ENCODE measurements at regions not wholly inside any gene's neighbourhood (a gene's known extent, or its start where the extent isn't known, plus 50 kb on each side); places are given as distances from the start of the nearest gene placed in this dataset.

GRCh38 chr2:41116106-41116797, 664.4 kb upstream of the SLC8A1 start:
- Histone ChIP-seq H3K9ac (ENCODE audit: low read depth, low read length, poor library complexity) (no peak overlapping the region), H2AK5ac (ENCODE audit: low read depth, low read length) (no peak overlapping the region), H3K14ac (ENCODE audit: low read length) (no peak overlapping the region), H2BK5ac (ENCODE audit: low read length) (no peak overlapping the region), H3K9me3 (replicated peaks in 1 of 2; ENCODE audit: control insufficient read depth in 2 of 2, insufficient read depth in 1 of 2, low read depth in 1 of 2, low read length in 2 of 2) (no peaks in the 10 kb centered on the region), H3K4me1 (ENCODE audit: control insufficient read depth in 2 of 2, insufficient read depth in 1 of 2, low read depth in 1 of 2, low read length in 2 of 2) (no peaks in the 10 kb centered on the region), H4K91ac (ENCODE audit: low read depth, low read length, poor library complexity) (no peak overlapping the region), H2AFZ (ENCODE audit: low read length) (no peak overlapping the region), H3K36me3 (replicated peaks in 1 of 2; ENCODE audit: control insufficient read depth in 2 of 2, insufficient read depth in 2 of 2, low read length in 2 of 2) (no peaks in the 10 kb centered on the region), H3K4me3 (ENCODE audit: low read length in 2 of 2) (no peak overlapping the region), H3K27me3 (ENCODE audit: control insufficient read depth in 3 of 3, insufficient read depth in 3 of 3, low read depth in 1 of 3, low read length in 3 of 3) (no peaks in the 10 kb centered on the region), H3K27ac (replicated peaks; ENCODE audit: low read length) (no peak overlapping the region), H2BK120ac (ENCODE audit: low read depth, low read length) (no peak overlapping the region), H2BK12ac (ENCODE audit: low read length) (no peak overlapping the region), H4K8ac (ENCODE audit: low read depth, low read length) (no peak overlapping the region), H3K18ac (ENCODE audit: low read length) (no peak overlapping the region), H2BK15ac (ENCODE audit: low read length) (no peak overlapping the region), H3K4me2 (ENCODE audit: insufficient read depth, low read length, poor library complexity, severe bottlenecking) (no peak overlapping the region), H3K79me1 (ENCODE audit: low read depth, low read length) (no peaks in the 10 kb centered on the region), H3K23ac (ENCODE audit: low read depth, low read length, poor library complexity) (no peak overlapping the region), H3K4ac (ENCODE audit: low read length) (no peak overlapping the region)
- no CpG with 5 or more reads among the region's 8 CpGs for WGBS, 2 donors (ENCODE audit: extremely low coverage in 2 of 2, insufficient read length in 2 of 2, insufficient replicate concordance in 1 of 2)
- DNase-seq (ENCODE audit: low spot score), result no peak

GRCh38 chr2:41119489-41119888, 667.6 kb upstream of the SLC8A1 start:
- Histone ChIP-seq H3K79me1 (ENCODE audit: low read depth, low read length) (no peaks in the 10 kb centered on the region), H3K4me2 (ENCODE audit: insufficient read depth, low read length, poor library complexity, severe bottlenecking) (no peak overlapping the region), H2BK120ac (ENCODE audit: low read depth, low read length) (no peak overlapping the region), H4K91ac (ENCODE audit: low read depth, low read length, poor library complexity) (no peak overlapping the region), H2AFZ (ENCODE audit: low read length) (no peak overlapping the region), H2BK5ac (ENCODE audit: low read length) (no peak overlapping the region), H2BK12ac (ENCODE audit: low read length) (no peak overlapping the region), H4K8ac (ENCODE audit: low read depth, low read length) (no peak overlapping the region), H3K36me3 (replicated peaks in 1 of 2; ENCODE audit: control insufficient read depth in 2 of 2, insufficient read depth in 2 of 2, low read length in 2 of 2) (no peaks in the 10 kb centered on the region), H3K9me3 (replicated peaks in 1 of 2; ENCODE audit: control insufficient read depth in 2 of 2, insufficient read depth in 1 of 2, low read depth in 1 of 2, low read length in 2 of 2) (no peaks in the 10 kb centered on the region), H3K4me1 (ENCODE audit: control insufficient read depth in 2 of 2, insufficient read depth in 1 of 2, low read depth in 1 of 2, low read length in 2 of 2) (no peaks in the 10 kb centered on the region), H3K27ac (replicated peaks; ENCODE audit: low read length) (no peak overlapping the region), H3K27me3 (ENCODE audit: control insufficient read depth in 3 of 3, insufficient read depth in 3 of 3, low read depth in 1 of 3, low read length in 3 of 3) (no peaks in the 10 kb centered on the region), H3K4ac (ENCODE audit: low read length) (no peak overlapping the region), H3K18ac (ENCODE audit: low read length) (no peak overlapping the region), H2AK5ac (ENCODE audit: low read depth, low read length) (no peak overlapping the region), H3K4me3 (ENCODE audit: low read length in 2 of 2) (no peak overlapping the region), H2BK15ac (ENCODE audit: low read length) (no peak overlapping the region), H3K9ac (ENCODE audit: low read depth, low read length, poor library complexity) (no peak overlapping the region), H3K23ac (ENCODE audit: low read depth, low read length, poor library complexity) (no peak overlapping the region), H3K14ac (ENCODE audit: low read length) (no peak overlapping the region)
- no peak for DNase-seq (ENCODE audit: low spot score)
- no CpG with 5 or more reads among the region's 4 CpGs for WGBS, 2 donors (ENCODE audit: extremely low coverage in 2 of 2, insufficient read length in 2 of 2, insufficient replicate concordance in 1 of 2)

GRCh38 chr2:41123341-41123740, 671.5 kb upstream of the SLC8A1 start:
- no CpG with 5 or more reads among the region's 1 CpG for WGBS, 2 donors (ENCODE audit: extremely low coverage in 2 of 2, insufficient read length in 2 of 2, insufficient replicate concordance in 1 of 2)

GRCh38 chr2:41127351-41127750, 675.5 kb upstream of the SLC8A1 start:
- Histone ChIP-seq H3K4me2 (ENCODE audit: insufficient read depth, low read length, poor library complexity, severe bottlenecking) (no peak overlapping the region), H2AFZ (ENCODE audit: low read length) (no peak overlapping the region), H3K23ac (ENCODE audit: low read depth, low read length, poor library complexity) (no peak overlapping the region), H3K27me3 (ENCODE audit: control insufficient read depth in 3 of 3, insufficient read depth in 3 of 3, low read depth in 1 of 3, low read length in 3 of 3) (no peaks in the 10 kb centered on the region), H3K4me3 (ENCODE audit: low read length in 2 of 2) (no peak overlapping the region), H2BK5ac (ENCODE audit: low read length) (no peak overlapping the region), H2BK120ac (ENCODE audit: low read depth, low read length) (no peak overlapping the region), H3K14ac (ENCODE audit: low read length) (no peak overlapping the region), H2BK12ac (ENCODE audit: low read length) (no peak overlapping the region), H3K79me1 (ENCODE audit: low read depth, low read length) (no peaks in the 10 kb centered on the region), H2AK5ac (ENCODE audit: low read depth, low read length) (no peak overlapping the region), H3K9me3 (replicated peaks in 1 of 2; ENCODE audit: control insufficient read depth in 2 of 2, insufficient read depth in 1 of 2, low read depth in 1 of 2, low read length in 2 of 2) (no peaks in the 10 kb centered on the region), H2BK15ac (ENCODE audit: low read length) (no peak overlapping the region), H3K18ac (ENCODE audit: low read length) (no peak overlapping the region), H3K27ac (replicated peaks; ENCODE audit: low read length) (no peak overlapping the region), H3K4me1 (ENCODE audit: control insufficient read depth in 2 of 2, insufficient read depth in 1 of 2, low read depth in 1 of 2, low read length in 2 of 2) (no peaks in the 10 kb centered on the region), H3K36me3 (replicated peaks in 1 of 2; ENCODE audit: control insufficient read depth in 2 of 2, insufficient read depth in 2 of 2, low read length in 2 of 2) (no peaks in the 10 kb centered on the region), H4K91ac (ENCODE audit: low read depth, low read length, poor library complexity) (no peak overlapping the region), H4K8ac (ENCODE audit: low read depth, low read length) (no peak overlapping the region), H3K9ac (ENCODE audit: low read depth, low read length, poor library complexity) (no peak overlapping the region), H3K4ac (ENCODE audit: low read length) (no peak overlapping the region)
- WGBS, 2 donors (ENCODE audit: extremely low coverage in 2 of 2, insufficient read length in 2 of 2, insufficient replicate concordance in 1 of 2), result no CpG with 5 or more reads among the region's 3 CpGs
- DNase-seq (ENCODE audit: low spot score), result no peak

More at GRCh38 chr2:41123341-41123740, 671.5 kb upstream of the SLC8A1 start:
- H3K9me3 ChIP-seq (replicated peaks in 1 of 2; ENCODE audit: control insufficient read depth in 2 of 2, insufficient read depth in 1 of 2, low read depth in 1 of 2, low read length in 2 of 2), result no peaks in the 10 kb centered on the region
- H3K9ac ChIP-seq (ENCODE audit: low read depth, low read length, poor library complexity), result no peak overlapping the region
- H4K8ac ChIP-seq (ENCODE audit: low read depth, low read length), result no peak overlapping the region
- no peak overlapping the region for H3K4ac ChIP-seq (ENCODE audit: low read length)
- no peak overlapping the region for H2BK120ac ChIP-seq (ENCODE audit: low read depth, low read length)
- no peak for DNase-seq (ENCODE audit: low spot score)
- H3K36me3 ChIP-seq (replicated peaks in 1 of 2; ENCODE audit: control insufficient read depth in 2 of 2, insufficient read depth in 2 of 2, low read length in 2 of 2), result no peaks in the 10 kb centered on the region
- no peaks in the 10 kb centered on the region for H3K79me1 ChIP-seq (ENCODE audit: low read depth, low read length)
- no peaks in the 10 kb centered on the region for H3K4me1 ChIP-seq (ENCODE audit: control insufficient read depth in 2 of 2, insufficient read depth in 1 of 2, low read depth in 1 of 2, low read length in 2 of 2)
- no peak overlapping the region for H3K4me2 ChIP-seq (ENCODE audit: insufficient read depth, low read length, poor library complexity, severe bottlenecking)
- no peak overlapping the region for H2AK5ac ChIP-seq (ENCODE audit: low read depth, low read length)
- no peak overlapping the region for H3K23ac ChIP-seq (ENCODE audit: low read depth, low read length, poor library complexity)
- H2BK15ac ChIP-seq (ENCODE audit: low read length), result no peak overlapping the region
- no peak overlapping the region for H3K27ac ChIP-seq (replicated peaks; ENCODE audit: low read length)
- H3K14ac ChIP-seq (ENCODE audit: low read length), result no peak overlapping the region
- no peak overlapping the region for H2AFZ ChIP-seq (ENCODE audit: low read length)
- H2BK12ac ChIP-seq (ENCODE audit: low read length), result no peak overlapping the region
- H4K91ac ChIP-seq (ENCODE audit: low read depth, low read length, poor library complexity), result no peak overlapping the region
- no peaks in the 10 kb centered on the region for H3K27me3 ChIP-seq (ENCODE audit: control insufficient read depth in 3 of 3, insufficient read depth in 3 of 3, low read depth in 1 of 3, low read length in 3 of 3)
- no peak overlapping the region for H2BK5ac ChIP-seq (ENCODE audit: low read length)
- H3K18ac ChIP-seq (ENCODE audit: low read length), result no peak overlapping the region
- H3K4me3 ChIP-seq (ENCODE audit: low read length in 2 of 2), result no peak overlapping the region
